H1 (cell line): ENCODE measurements at regions not wholly inside any gene's neighbourhood (a gene's known extent, or its start where the extent isn't known, plus 50 kb on each side); places are given as distances from the start of the nearest gene placed in this dataset.

Source experiments
- ATF3 ChIP-seq: IDR thresholded peaks from 2 replicates; pipeline ENCODE4 v1.6.1; 2011; ENCODE audit warnings: low read depth, mild to moderate bottlenecking, low read length; ENCODE audit not compliant: insufficient read depth
- CHD2 ChIP-seq: IDR thresholded peaks from 2 replicates; pipeline ENCODE4 v1.6.1; 2012; ENCODE audit warnings: low read length, improper control_type of control experiment
- CTCF ChIP-seq, 3 experiments: IDR thresholded peaks; 1 replicate in 2 of 3; 2 replicates in 1 of 3; pipeline versions ENCODE4 v1.5.1 to v1.6.1; 2011; ENCODE audit warnings: low read length in 3 of 3, mild to moderate bottlenecking in 3 of 3, inconsistent platforms in 2 of 3, low read depth in 1 of 3, moderate library complexity in 1 of 3; ENCODE audit not compliant: insufficient read depth in 1 of 3; ENCODE audit errors: control extremely low read depth in 1 of 3
- EGR1 ChIP-seq: IDR thresholded peaks from 2 replicates; pipeline ENCODE4 v1.6.1; 2011; ENCODE audit warnings: low read depth, low read length, borderline replicate concordance
- GABPA ChIP-seq: IDR thresholded peaks from 2 replicates; pipeline ENCODE4 v1.6.1; 2011; ENCODE audit warnings: mild to moderate bottlenecking, low read length, moderate library complexity, borderline replicate concordance; ENCODE audit not compliant: insufficient read depth
- NRF1 ChIP-seq: IDR thresholded peaks from 2 replicates; pipeline ENCODE4 v1.6.1; 2011; ENCODE audit warnings: mild to moderate bottlenecking, low read depth, low read length, improper control_type of control experiment
- POLR2A ChIP-seq, 2 experiments: IDR thresholded peaks; 1 replicate in 1 of 2; 2 replicates in 1 of 2; pipeline ENCODE4 v1.6.1; 2011; ENCODE audit warnings: low read depth in 2 of 2, low read length in 2 of 2, mild to moderate bottlenecking in 2 of 2; ENCODE audit errors: control extremely low read depth in 1 of 2

- TF ChIP-seq ATF3 (no peak), CHD2 (no peak), GABPA (no peak), CTCF (IDR thresholded peaks at IDR 0.05; ENCODE audit: control extremely low read depth in 1 of 3, insufficient read depth in 1 of 3, low read depth in 1 of 3, low read length in 3 of 3) (no peak), EGR1 (no peak), NRF1 (no peak), POLR2A (IDR thresholded peaks at IDR 0.05; ENCODE audit: control extremely low read depth in 1 of 2, low read depth in 2 of 2, low read length in 2 of 2) (no peak)
Measured at GRCh38 chr13:63337921-63338320, 1922.3 kb upstream of the PCDH20 start.
